H1 (cell line): ENCODE measurements at regions not wholly inside any gene's neighbourhood (a gene's known extent, or its start where the extent isn't known, plus 50 kb on each side); places are given as distances from the start of the nearest gene placed in this dataset.

Experiments used
- CTBP2 ChIP-seq: IDR thresholded peaks from 2 replicates; pipeline ENCODE4 v1.7.0; 2011; ENCODE audit warnings: borderline replicate concordance, mild to moderate bottlenecking, moderate library complexity, mixed read lengths, low read length; ENCODE audit not compliant: insufficient read depth, insufficient read length
- MAFK ChIP-seq: IDR thresholded peaks from 2 replicates; pipeline ENCODE4 v1.6.1; 2012; ENCODE audit warnings: low read depth, mild to moderate bottlenecking, improper control_type of control experiment, low read length
- NANOG ChIP-seq: IDR thresholded peaks from 2 replicates; pipeline ENCODE4 v1.6.1; 2011; ENCODE audit warnings: low read length, low read depth, mild to moderate bottlenecking, inconsistent platforms; ENCODE audit not compliant: insufficient read depth, poor library complexity, severe bottlenecking
- POU5F1 ChIP-seq: IDR thresholded peaks from 2 replicates; pipeline ENCODE4 v1.6.1; 2011; ENCODE audit warnings: low read depth, mild to moderate bottlenecking, low read length, moderate library complexity
- SIN3A ChIP-seq, 2 experiments: IDR thresholded peaks in 1 of 2; conservative IDR thresholded peaks in 1 of 2; 2 replicates each; pipeline ENCODE4 v1.6.1; 2011 to 2012; ENCODE audit warnings: low read length in 2 of 2, improper control_type of control experiment in 1 of 2, low read depth in 1 of 2, mild to moderate bottlenecking in 1 of 2
- TCF12 ChIP-seq: IDR thresholded peaks from 2 replicates; pipeline ENCODE4 v1.6.1; 2011; ENCODE audit warnings: low read depth, mild to moderate bottlenecking, low read length

DNA sequence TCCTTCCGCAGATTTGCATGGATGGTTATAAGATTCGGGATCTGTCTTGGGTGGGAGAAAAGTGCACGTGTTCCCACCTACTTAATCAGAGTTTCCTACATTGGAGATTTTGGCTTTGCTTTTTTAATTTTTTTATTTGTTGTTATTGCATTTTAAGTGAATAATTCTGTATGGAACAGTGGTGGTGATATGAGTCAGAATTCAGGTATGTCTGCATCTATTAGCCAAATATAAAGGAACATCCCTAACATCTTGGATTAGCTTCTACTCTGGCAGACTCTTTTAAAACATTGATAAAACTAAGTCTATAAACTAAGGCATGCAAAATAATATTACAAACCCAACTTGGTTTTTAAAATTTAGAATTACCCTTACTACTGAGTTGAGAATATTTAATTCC lies 659.8 kb upstream of the EPHA5 start (continued):
- TF ChIP-seq SIN3A (conservative IDR thresholded peaks at IDR 0.05 in 1 of 2, IDR thresholded peaks at IDR 0.05 in 1 of 2; ENCODE audit: low read depth in 1 of 2, low read length in 2 of 2) (no peak), CTBP2 (no peak), NANOG (no peak), MAFK (no peak), TCF12 (no peak), POU5F1 (no peak)
